IMR-90 (cell line): ENCODE measurements at regions not wholly inside any gene's neighbourhood (a gene's known extent, or its start where the extent isn't known, plus 50 kb on each side); places are given as distances from the start of the nearest gene placed in this dataset.

ENCODE experiments used
- ATAC-seq: fragments of 200-7000 bp; cut with Tn5 transposase; 2 replicates; pipeline ENCODE4 v1.9.1; 2020; ENCODE audit warnings: low read depth, mild to moderate bottlenecking, moderate library complexity
- BruUV-seq: library from RNA; stranded (reverse); fragments of 400-500 nt; replicated peaks from 2 replicates; lab custom pipeline; 2021; lab: Mats Ljungman, UMichigan
- CTCF ChIA-PET: fragments of 300-600 bp; formaldehyde crosslinking; extraction: SDS; loops from one replicate; lab custom pipeline; 2021; ENCODE audit warnings: antibody characterized with exemption; lab: Yijun Ruan, JAX
- POLR2A ChIA-PET: fragments of 300-600 bp; sonication (Branson Sonifier 250); formaldehyde crosslinking; loops from one replicate; lab custom pipeline; 2022; ENCODE audit warnings: antibody characterized with exemption; ENCODE audit not compliant: unreplicated experiment; lab: Charles Lee
- DNase-seq: peaks from one replicate; pipeline ENCODE4 v3.0.0; 2013
- H2AFZ ChIP-seq: replicated peaks from 2 replicates; pipeline ENCODE3; 2013; ENCODE audit warnings: low read length, mild to moderate bottlenecking; ENCODE audit not compliant: poor library complexity
- H2AK5ac ChIP-seq: 2 replicates; pipeline ENCODE4 v1.6.1; 2013; ENCODE audit warnings: low read depth, low read length, inconsistent platforms
- H2AK9ac ChIP-seq: replicated peaks from 2 replicates; pipeline ENCODE3; 2013; ENCODE audit warnings: mild to moderate bottlenecking, low read depth, low read length, moderate library complexity; ENCODE audit not compliant: poor library complexity
- H2BK120ac ChIP-seq: 2 replicates; pipeline ENCODE4 v1.6.1; 2013; ENCODE audit warnings: low read depth, low read length, inconsistent platforms
- H2BK15ac ChIP-seq: 3 replicates; pipeline ENCODE4 v1.6.1; 2013; ENCODE audit warnings: low read depth, low read length, inconsistent platforms
- H2BK20ac ChIP-seq: 2 replicates; pipeline ENCODE4 v1.6.1; 2013; ENCODE audit warnings: low read depth, mild to moderate bottlenecking, inconsistent platforms, low read length, moderate library complexity
- H2BK5ac ChIP-seq: 2 replicates; pipeline ENCODE4 v1.6.1; 2013; ENCODE audit warnings: mild to moderate bottlenecking, low read depth, low read length, inconsistent platforms; ENCODE audit not compliant: poor library complexity, severe bottlenecking
- H3K14ac ChIP-seq: replicated peaks from 2 replicates; pipeline ENCODE4 v1.6.1; 2013; ENCODE audit warnings: low read depth, low read length, inconsistent platforms
- H3K18ac ChIP-seq: 2 replicates; pipeline ENCODE4 v1.6.1; 2013; ENCODE audit warnings: low read depth, low read length, control low read depth
- H3K23ac ChIP-seq: 2 replicates; pipeline ENCODE4 v1.6.1; 2013; ENCODE audit warnings: low read depth, low read length, inconsistent platforms
- H3K27ac ChIP-seq: 2 replicates; pipeline ENCODE4 v1.5.1; 2013; ENCODE audit warnings: mild to moderate bottlenecking, control low read depth, low read length; ENCODE audit not compliant: insufficient read depth
- H3K27me3 ChIP-seq: 2 replicates; pipeline ENCODE4 v1.6.1; 2013; ENCODE audit warnings: low read length; ENCODE audit not compliant: control insufficient read depth, insufficient read depth
- H3K36me3 ChIP-seq: 2 replicates; pipeline ENCODE4 v1.6.1; 2013; ENCODE audit warnings: low read length, mixed read lengths; ENCODE audit not compliant: control insufficient read depth, insufficient read depth
- H3K4ac ChIP-seq: 2 replicates; pipeline ENCODE4 v1.6.1; 2013; ENCODE audit warnings: low read depth, low read length, inconsistent platforms
- H3K4me1 ChIP-seq: 2 replicates; pipeline ENCODE4 v1.6.1; 2013; ENCODE audit warnings: low read length, mixed read lengths; ENCODE audit not compliant: control insufficient read depth, insufficient read depth
- H3K4me2 ChIP-seq: 2 replicates; pipeline ENCODE4 v1.6.1; 2013; ENCODE audit warnings: low read depth, mild to moderate bottlenecking, control low read depth, low read length, moderate library complexity
- H3K4me3 ChIP-seq: 2 replicates; pipeline ENCODE4 v1.5.1; 2013; ENCODE audit warnings: low read depth, mild to moderate bottlenecking, control low read depth, low read length, moderate library complexity; ENCODE audit not compliant: insufficient read depth
- H3K56ac ChIP-seq: 2 replicates; pipeline ENCODE4 v1.6.1; 2013; ENCODE audit warnings: low read length, inconsistent platforms; ENCODE audit not compliant: insufficient read depth; ENCODE audit errors: extremely low read depth
- H3K79me1 ChIP-seq, 2 experiments: 2 replicates each; pipeline ENCODE4 v1.6.1; 2013; ENCODE audit warnings: low read length in 2 of 2, inconsistent platforms in 1 of 2, low read depth in 1 of 2
- H3K9ac ChIP-seq: 2 replicates; pipeline ENCODE4 v1.6.1; 2013; ENCODE audit warnings: low read depth, low read length, control low read depth
- H3K9me1 ChIP-seq: 2 replicates; pipeline ENCODE4 v1.6.1; 2013; ENCODE audit warnings: low read length, inconsistent platforms; ENCODE audit not compliant: insufficient read depth
- H3K9me3 ChIP-seq: 2 replicates; pipeline ENCODE4 v1.6.1; 2013; ENCODE audit warnings: low read length; ENCODE audit not compliant: control insufficient read depth, insufficient read depth
- H4K20me1 ChIP-seq: 2 replicates; pipeline ENCODE4 v1.6.1; 2013; ENCODE audit warnings: low read length, inconsistent platforms; ENCODE audit not compliant: insufficient read depth
- H4K5ac ChIP-seq: 2 replicates; pipeline ENCODE4 v1.6.1; 2013; ENCODE audit warnings: mild to moderate bottlenecking, low read depth, low read length, control low read depth
- H4K8ac ChIP-seq, 2 experiments: 2 replicates each; pipeline ENCODE4 v1.6.1; 2013; ENCODE audit warnings: low read depth in 2 of 2, low read length in 2 of 2, control low read depth in 1 of 2, inconsistent platforms in 1 of 2
- H4K91ac ChIP-seq: 2 replicates; pipeline ENCODE4 v1.6.1; 2013; ENCODE audit warnings: low read depth, low read length, inconsistent platforms; ENCODE audit not compliant: insufficient read depth
- BHLHE40 ChIP-seq: fragments of 150-350 bp; IDR thresholded peaks from 2 replicates; pipeline ENCODE4 v1.6.1; 2016; ENCODE audit warnings: mild to moderate bottlenecking, low read depth, low read length
- CEBPB ChIP-seq: IDR thresholded peaks from 2 replicates; pipeline ENCODE4 v1.6.1; 2012; ENCODE audit warnings: low read depth, low read length, improper control_type of control experiment
- CHD1 ChIP-seq: IDR thresholded peaks from 2 replicates; pipeline ENCODE4 v1.6.1; 2012; ENCODE audit warnings: low read depth, low read length, improper control_type of control experiment
- CTCF ChIP-seq: conservative IDR thresholded peaks from 2 replicates; pipeline ENCODE4 v1.5.1; 2012; ENCODE audit warnings: mild to moderate bottlenecking, low read depth, low read length, improper control_type of control experiment
- ELK1 ChIP-seq: fragments of 150-350 bp; IDR thresholded peaks from 2 replicates; pipeline ENCODE4 v1.6.1; 2016; ENCODE audit warnings: low read depth, mild to moderate bottlenecking, low read length, moderate library complexity, borderline replicate concordance
- FOS ChIP-seq: fragments of 150-350 bp; IDR thresholded peaks from 2 replicates; pipeline ENCODE4 v1.6.1; 2016; ENCODE audit warnings: low read depth, low read length
- MAFK ChIP-seq: IDR thresholded peaks from 2 replicates; pipeline ENCODE4 v1.6.1; 2012; ENCODE audit warnings: low read depth, low read length, improper control_type of control experiment
- MAZ ChIP-seq: IDR thresholded peaks from 2 replicates; pipeline ENCODE4 v1.6.1; 2012; ENCODE audit warnings: low read depth, mild to moderate bottlenecking, low read length, improper control_type of control experiment, moderate library complexity, borderline replicate concordance
- MXI1 ChIP-seq: IDR thresholded peaks from 2 replicates; pipeline ENCODE4 v1.6.1; 2012; ENCODE audit warnings: low read depth, mild to moderate bottlenecking, low read length, moderate library complexity, borderline replicate concordance
- NFE2L2 ChIP-seq: fragments of 150-350 bp; IDR thresholded peaks from 2 replicates; pipeline ENCODE4 v1.6.1; 2016; ENCODE audit warnings: low read depth, mild to moderate bottlenecking, low read length
- POLR2A ChIP-seq: IDR thresholded peaks from 2 replicates; pipeline ENCODE4 v1.6.1; 2012; ENCODE audit warnings: mild to moderate bottlenecking, low read depth, low read length
- RAD21 ChIP-seq: IDR thresholded peaks from 2 replicates; pipeline ENCODE4 v1.6.1; 2012; ENCODE audit warnings: low read length, improper control_type of control experiment
- RCOR1 ChIP-seq: IDR thresholded peaks from 2 replicates; pipeline ENCODE4 v1.6.1; 2012; ENCODE audit warnings: mild to moderate bottlenecking, low read length, improper control_type of control experiment; ENCODE audit not compliant: insufficient replicate concordance
- RFX5 ChIP-seq: IDR thresholded peaks from 2 replicates; pipeline ENCODE4 v1.8.0; 2012; ENCODE audit warnings: low read depth, mild to moderate bottlenecking, low read length, moderate library complexity
- SMC3 ChIP-seq: fragments of 150-350 bp; IDR thresholded peaks from 2 replicates; pipeline ENCODE4 v1.6.1; 2016; ENCODE audit warnings: low read depth, mild to moderate bottlenecking, antibody characterized with exemption, low read length, moderate library complexity
- USF2 ChIP-seq: fragments of 150-350 bp; IDR thresholded peaks from 2 replicates; pipeline ENCODE4 v1.6.1; 2017; ENCODE audit warnings: mild to moderate bottlenecking, antibody characterized with exemption, low read length, low read depth
- WGBS, 2 experiments: methylation state at CpG; one replicate each; pipeline versions ENCODE4 v1.1.5 to v1.1.7; 2013; ENCODE audit warnings: missing lambda C conversion rate in 2 of 2; ENCODE audit not compliant: insufficient read length in 1 of 2; ENCODE audit errors: extremely low coverage in 2 of 2; 5-methylcytosine and 5-hydroxymethylcytosine counted together
- dilution Hi-C: fragments of 300-500 bp; cut with HindIII; formaldehyde crosslinking; loops from one replicate; pipeline ENCODE4 v1.14.3; 2018; ENCODE audit warnings: low sequenced_read_pairs; ENCODE audit not compliant: unreplicated experiment
- in situ Hi-C: fragments of 300-500 bp; cut with MboI; formaldehyde crosslinking; loops from 3 replicates; pipeline ENCODE4 v1.14.3; 2019; ENCODE audit warnings: low sequenced_read_pairs, inconsistent platforms, mixed read lengths
- intact Hi-C: fragments of 100-400 bp; cut with micrococcal nuclease; formaldehyde crosslinking; loops from 2 replicates; pipeline ENCODE4 v1.10.0; 2022

GRCh38 chr5:12413075-12413474 lies 508.8 kb upstream of the CTNND2 start:
- H2BK15ac ChIP-seq = no peak overlapping the region
- ATAC-seq = no peak
- no peak overlapping the region for H2AK5ac ChIP-seq
- H4K8ac ChIP-seq = no peak overlapping the region
- no peak overlapping the region for H2AK9ac ChIP-seq
- no peak overlapping the region for H3K27ac ChIP-seq
- no peak overlapping the region for H2BK120ac ChIP-seq
- no peak overlapping the region for H3K56ac ChIP-seq
- H3K9ac ChIP-seq = no peak overlapping the region
- ChIA-PET POLR2A (no interaction called here), CTCF (no interaction called here)
- in situ Hi-C loops (no loop called here), dilution Hi-C loops (no loop called here), intact Hi-C loops (no loop called here)
- no peak overlapping the region for H2AFZ ChIP-seq
- H3K14ac ChIP-seq = no peak overlapping the region
- H3K9me3 ChIP-seq = peaks cover 15% of the 10 kb centered on the region
- H4K20me1 ChIP-seq = no peaks in the 10 kb centered on the region
- H3K27me3 ChIP-seq = no peaks in the 10 kb centered on the region
- H4K91ac ChIP-seq = no peak overlapping the region
- H3K4me3 ChIP-seq = no peak overlapping the region
- H4K5ac ChIP-seq = no peak overlapping the region
- H3K9me1 ChIP-seq = no peaks in the 10 kb centered on the region
- no peak overlapping the region for H2BK20ac ChIP-seq
- no peak for TF ChIP-seq FOS
- no peak for TF ChIP-seq SMC3
- TF ChIP-seq RAD21 = no peak
- no peak for TF ChIP-seq CTCF
- TF ChIP-seq NFE2L2 = no peak
- TF ChIP-seq CEBPB = no peak
- no peak for TF ChIP-seq ELK1
- TF ChIP-seq MAFK = no peak
- no peak for TF ChIP-seq BHLHE40
- TF ChIP-seq RFX5 = no peak
- no peak for TF ChIP-seq MAZ
- TF ChIP-seq MXI1 = no peak
- TF ChIP-seq RCOR1 = no peak
- no peak for TF ChIP-seq POLR2A
- no peak for TF ChIP-seq CHD1
- TF ChIP-seq USF2 = no peak
- no peak overlapping the region for H2BK5ac ChIP-seq
- no peaks in the 10 kb centered on the region for H3K36me3 ChIP-seq
- no peaks in the 10 kb centered on the region for H3K4me1 ChIP-seq
- H3K18ac ChIP-seq = no peak overlapping the region
- no peak overlapping the region for H3K4ac ChIP-seq
- no TSS peak for BruUV-seq
- no peak for DNase-seq
- no peak overlapping the region for H3K4me2 ChIP-seq
- no peak overlapping the region for H3K23ac ChIP-seq
- no peaks in the 10 kb centered on the region for H3K79me1 ChIP-seq
- WGBS, 2 experiments = no CpG with 5 or more reads among the region's 2 CpGs
